ENCODE measurements at regions not wholly inside any gene's neighbourhood (a gene's known extent, or its start where the extent isn't known, plus 50 kb on each side); places are given as distances from the start of the nearest gene placed in this dataset.

DNA sequence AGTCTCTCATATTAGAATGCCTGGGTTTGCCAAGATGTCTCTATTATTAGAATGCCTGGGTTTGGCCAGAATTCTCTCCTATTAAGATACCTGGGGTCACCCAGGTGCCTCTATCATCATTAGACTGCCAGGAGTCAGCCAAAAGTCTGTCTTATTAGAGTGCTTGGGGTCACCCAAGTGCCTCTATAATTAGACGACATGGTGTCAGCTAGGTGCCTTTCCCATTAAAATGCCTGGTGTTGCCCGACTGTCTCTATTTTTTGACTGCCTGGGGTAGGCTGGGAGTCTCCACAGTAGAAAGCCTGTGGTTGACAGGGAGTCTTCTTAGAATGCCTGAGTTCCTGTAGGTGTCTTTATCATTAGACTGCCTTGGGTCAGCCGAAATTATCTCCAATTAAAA is 1536.6 kb downstream of the UQCRFS1 start:
- peaks cover 6% of the 10 kb centered on the region for H3K9me3 ChIP-seq (ENCODE audit: control insufficient read depth, insufficient read depth, low read depth, low read length)
- CTCF ChIA-PET, result no interaction called here

DNA sequence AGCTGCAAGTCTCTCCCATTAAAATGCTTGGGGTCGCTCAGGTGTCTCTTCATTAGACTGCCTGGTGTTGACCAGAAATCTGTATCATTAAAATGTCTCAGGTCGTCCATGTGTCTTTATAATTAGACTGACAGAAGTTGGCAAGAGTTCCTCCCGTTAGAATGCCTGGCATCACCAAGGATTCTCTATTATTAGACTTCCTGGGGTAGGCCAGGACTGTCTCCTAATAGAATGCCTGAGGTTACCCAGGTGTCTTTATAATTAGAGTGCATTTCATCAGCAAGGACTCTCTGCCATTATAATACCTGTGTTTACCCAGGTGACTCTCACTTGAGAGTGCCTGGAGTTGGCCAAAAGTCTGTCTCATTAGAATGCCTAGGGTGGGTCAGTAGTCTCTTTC is 1537.2 kb downstream of the UQCRFS1 start:
- Histone ChIP-seq H3K4me3 (ENCODE audit: low read depth, low read length) (no peak overlapping the region), H3K27ac (ENCODE audit: extremely low read depth, low read depth, low read length) (no peak overlapping the region), H3K4me1 (ENCODE audit: control insufficient read depth, insufficient read depth, low read length) (no peaks in the 10 kb centered on the region), H3K9me3 (ENCODE audit: control insufficient read depth, insufficient read depth, low read depth, low read length) (peaks cover 4% of the 10 kb centered on the region), H3K36me3 (ENCODE audit: control insufficient read depth in 2 of 2, insufficient read depth in 1 of 2, low read length in 2 of 2) (no peaks in the 10 kb centered on the region; a peak in 1 of 3 replicates)
- CTCF ChIA-PET, result no interaction called here
- POLR2A ChIA-PET, result no interaction called here
- no peak for TF ChIP-seq ZNF48 (tag by site-specific recombination; IDR thresholded peaks at IDR 0.05)

More for the DNA sequence above, 1536.6 kb downstream of the UQCRFS1 start:
- H3K36me3 ChIP-seq (ENCODE audit: control insufficient read depth in 2 of 2, insufficient read depth in 1 of 2, low read length in 2 of 2), result no peaks in the 10 kb centered on the region; a peak in 1 of 3 replicates
- TF ChIP-seq HOXC10 (CRISPR knock-in tag; IDR thresholded peaks at IDR 0.05) (no peak), ZBTB20 (tag by site-specific recombination; IDR thresholded peaks at IDR 0.05) (no peak), ZNF138 (tag by site-specific recombination; IDR thresholded peaks at IDR 0.05; ENCODE audit: borderline replicate concordance) (no peak), ZNF654 (tag by site-specific recombination; IDR thresholded peaks at IDR 0.05; ENCODE audit: low read depth) (no peak), ZNF140 (tag by site-specific recombination; IDR thresholded peaks at IDR 0.05) (no peak), ZNF660 (tag by site-specific recombination; IDR thresholded peaks at IDR 0.05) (no peak), ZNF19 (tag by site-specific recombination; IDR thresholded peaks at IDR 0.05; ENCODE audit: low read depth) (no peak), ZNF76 (tag by site-specific recombination; IDR thresholded peaks at IDR 0.05; ENCODE audit: borderline replicate concordance, low read depth) (no peak), ZNF707 (tag by site-specific recombination; IDR thresholded peaks at IDR 0.05) (no peak), ZNF157 (tag by site-specific recombination; IDR thresholded peaks at IDR 0.05) (no peak), ZXDB (tag by site-specific recombination; IDR thresholded peaks at IDR 0.05) (no peak), ZNF791 (tag by site-specific recombination; IDR thresholded peaks at IDR 0.05) (no peak), ZNF394 (tag by site-specific recombination; IDR thresholded peaks at IDR 0.05; ENCODE audit: borderline replicate concordance) (no peak), KLF10 (tag by site-specific recombination; IDR thresholded peaks at IDR 0.05) (no peak)
- TF ChIP-seq, protein P1, sequence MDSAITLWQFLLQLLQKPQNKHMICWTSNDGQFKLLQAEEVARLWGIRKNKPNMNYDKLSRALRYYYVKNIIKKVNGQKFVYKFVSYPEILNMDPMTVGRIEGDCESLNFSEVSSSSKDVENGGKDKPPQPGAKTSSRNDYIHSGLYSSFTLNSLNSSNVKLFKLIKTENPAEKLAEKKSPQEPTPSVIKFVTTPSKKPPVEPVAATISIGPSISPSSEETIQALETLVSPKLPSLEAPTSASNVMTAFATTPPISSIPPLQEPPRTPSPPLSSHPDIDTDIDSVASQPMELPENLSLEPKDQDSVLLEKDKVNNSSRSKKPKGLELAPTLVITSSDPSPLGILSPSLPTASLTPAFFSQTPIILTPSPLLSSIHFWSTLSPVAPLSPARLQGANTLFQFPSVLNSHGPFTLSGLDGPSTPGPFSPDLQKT (IDR thresholded peaks at IDR 0.05; ENCODE audit: borderline replicate concordance, low read depth, low read length), result no peak
- TF ChIP-seq, protein P2, sequence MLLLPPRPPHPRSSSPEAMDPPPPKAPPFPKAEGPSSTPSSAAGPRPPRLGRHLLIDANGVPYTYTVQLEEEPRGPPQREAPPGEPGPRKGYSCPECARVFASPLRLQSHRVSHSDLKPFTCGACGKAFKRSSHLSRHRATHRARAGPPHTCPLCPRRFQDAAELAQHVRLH (tag by site-specific recombination; IDR thresholded peaks at IDR 0.05), result no peak
- TF ChIP-seq, protein P3, sequence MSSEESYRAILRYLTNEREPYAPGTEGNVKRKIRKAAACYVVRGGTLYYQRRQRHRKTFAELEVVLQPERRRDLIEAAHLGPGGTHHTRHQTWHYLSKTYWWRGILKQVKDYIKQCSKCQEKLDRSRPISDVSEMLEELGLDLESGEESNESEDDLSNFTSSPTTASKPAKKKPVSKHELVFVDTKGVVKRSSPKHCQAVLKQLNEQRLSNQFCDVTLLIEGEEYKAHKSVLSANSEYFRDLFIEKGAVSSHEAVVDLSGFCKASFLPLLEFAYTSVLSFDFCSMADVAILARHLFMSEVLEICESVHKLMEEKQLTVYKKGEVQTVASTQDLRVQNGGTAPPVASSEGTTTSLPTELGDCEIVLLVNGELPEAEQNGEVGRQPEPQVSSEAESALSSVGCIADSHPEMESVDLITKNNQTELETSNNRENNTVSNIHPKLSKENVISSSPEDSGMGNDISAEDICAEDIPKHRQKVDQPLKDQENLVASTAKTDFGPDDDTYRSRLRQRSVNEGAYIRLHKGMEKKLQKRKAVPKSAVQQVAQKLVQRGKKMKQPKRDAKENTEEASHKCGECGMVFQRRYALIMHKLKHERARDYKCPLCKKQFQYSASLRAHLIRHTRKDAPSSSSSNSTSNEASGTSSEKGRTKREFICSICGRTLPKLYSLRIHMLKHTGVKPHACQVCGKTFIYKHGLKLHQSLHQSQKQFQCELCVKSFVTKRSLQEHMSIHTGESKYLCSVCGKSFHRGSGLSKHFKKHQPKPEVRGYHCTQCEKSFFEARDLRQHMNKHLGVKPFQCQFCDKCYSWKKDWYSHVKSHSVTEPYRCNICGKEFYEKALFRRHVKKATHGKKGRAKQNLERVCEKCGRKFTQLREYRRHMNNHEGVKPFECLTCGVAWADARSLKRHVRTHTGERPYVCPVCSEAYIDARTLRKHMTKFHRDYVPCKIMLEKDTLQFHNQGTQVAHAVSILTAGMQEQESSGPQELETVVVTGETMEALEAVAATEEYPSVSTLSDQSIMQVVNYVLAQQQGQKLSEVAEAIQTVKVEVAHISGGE (tag by site-specific recombination; conservative IDR thresholded peaks at IDR 0.05; ENCODE audit: low read depth), result no peak
- POLR2A ChIA-PET, result no interaction called here
- H3K4me3 ChIP-seq (ENCODE audit: low read depth, low read length), result no peak overlapping the region
- no peak overlapping the region for H3K27ac ChIP-seq (ENCODE audit: extremely low read depth, low read depth, low read length)
- no peaks in the 10 kb centered on the region for H3K4me1 ChIP-seq (ENCODE audit: control insufficient read depth, insufficient read depth, low read length)

DNA sequence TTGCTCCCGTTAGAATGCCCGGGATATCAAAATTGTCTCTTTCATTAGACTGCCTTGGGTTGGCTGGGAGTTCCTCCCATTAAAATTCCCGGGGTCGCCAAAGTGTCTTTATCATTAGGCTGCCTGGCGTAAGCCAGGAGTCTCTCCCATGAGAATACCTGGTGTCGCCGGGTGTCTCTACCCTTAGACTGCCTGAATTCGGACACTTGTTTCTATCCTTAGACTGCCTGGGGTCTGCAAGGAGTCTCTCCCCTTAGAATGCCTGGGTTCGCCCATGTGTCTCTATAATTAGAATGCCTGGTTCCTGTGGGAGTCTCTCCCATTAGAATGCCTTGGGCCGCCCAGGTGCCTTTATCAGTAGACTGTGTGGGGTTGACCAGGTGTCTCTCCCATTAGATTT is 1538.2 kb downstream of the UQCRFS1 start:
- ChIA-PET POLR2A (no interaction called here), CTCF (no interaction called here)
- Histone ChIP-seq H3K9me3 (ENCODE audit: control insufficient read depth, insufficient read depth, low read depth, low read length) (peaks cover 4% of the 10 kb centered on the region), H3K4me1 (ENCODE audit: control insufficient read depth, insufficient read depth, low read length) (no peaks in the 10 kb centered on the region), H3K4me3 (ENCODE audit: low read depth, low read length) (no peak overlapping the region), H3K36me3 (ENCODE audit: control insufficient read depth in 2 of 2, insufficient read depth in 1 of 2, low read length in 2 of 2) (no peaks in the 10 kb centered on the region; a peak in 1 of 3 replicates), H3K27ac (ENCODE audit: extremely low read depth, low read depth, low read length) (no peak overlapping the region)
- TF ChIP-seq ZNF707 (tag by site-specific recombination; IDR thresholded peaks at IDR 0.05) (no peak), GLI2 (tag by site-specific recombination; IDR thresholded peaks at IDR 0.05; ENCODE audit: borderline replicate concordance, low read depth) (no peak), ZNF202 (tag by site-specific recombination; IDR thresholded peaks at IDR 0.05; ENCODE audit: borderline replicate concordance) (no peak), ZNF677 (tag by site-specific recombination; IDR thresholded peaks at IDR 0.05) (no peak), ZNF658 (tag by site-specific recombination; IDR thresholded peaks at IDR 0.05) (no peak), ZNF140 (tag by site-specific recombination; IDR thresholded peaks at IDR 0.05) (no peak), BCL11A (tag by site-specific recombination; IDR thresholded peaks at IDR 0.05; ENCODE audit: low read depth) (no peak), TCF7L2 (IDR thresholded peaks at IDR 0.05; ENCODE audit: borderline replicate concordance, low read depth, low read length) (no peak)
- TF ChIP-seq, protein P4, sequence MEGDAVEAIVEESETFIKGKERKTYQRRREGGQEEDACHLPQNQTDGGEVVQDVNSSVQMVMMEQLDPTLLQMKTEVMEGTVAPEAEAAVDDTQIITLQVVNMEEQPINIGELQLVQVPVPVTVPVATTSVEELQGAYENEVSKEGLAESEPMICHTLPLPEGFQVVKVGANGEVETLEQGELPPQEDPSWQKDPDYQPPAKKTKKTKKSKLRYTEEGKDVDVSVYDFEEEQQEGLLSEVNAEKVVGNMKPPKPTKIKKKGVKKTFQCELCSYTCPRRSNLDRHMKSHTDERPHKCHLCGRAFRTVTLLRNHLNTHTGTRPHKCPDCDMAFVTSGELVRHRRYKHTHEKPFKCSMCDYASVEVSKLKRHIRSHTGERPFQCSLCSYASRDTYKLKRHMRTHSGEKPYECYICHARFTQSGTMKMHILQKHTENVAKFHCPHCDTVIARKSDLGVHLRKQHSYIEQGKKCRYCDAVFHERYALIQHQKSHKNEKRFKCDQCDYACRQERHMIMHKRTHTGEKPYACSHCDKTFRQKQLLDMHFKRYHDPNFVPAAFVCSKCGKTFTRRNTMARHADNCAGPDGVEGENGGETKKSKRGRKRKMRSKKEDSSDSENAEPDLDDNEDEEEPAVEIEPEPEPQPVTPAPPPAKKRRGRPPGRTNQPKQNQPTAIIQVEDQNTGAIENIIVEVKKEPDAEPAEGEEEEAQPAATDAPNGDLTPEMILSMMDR (tag by site-specific recombination; IDR thresholded peaks at IDR 0.05), result no peak
- TF ChIP-seq, protein P5, sequence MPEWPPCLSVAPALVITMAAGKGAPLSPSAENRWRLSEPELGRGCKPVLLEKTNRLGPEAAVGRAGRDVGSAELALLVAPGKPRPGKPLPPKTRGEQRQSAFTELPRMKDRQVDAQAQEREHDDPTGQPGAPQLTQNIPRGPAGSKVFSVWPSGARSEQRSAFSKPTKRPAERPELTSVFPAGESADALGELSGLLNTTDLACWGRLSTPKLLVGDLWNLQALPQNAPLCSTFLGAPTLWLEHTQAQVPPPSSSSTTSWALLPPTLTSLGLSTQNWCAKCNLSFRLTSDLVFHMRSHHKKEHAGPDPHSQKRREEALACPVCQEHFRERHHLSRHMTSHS (tag by site-specific recombination; IDR thresholded peaks at IDR 0.05), result no peak
